Inflammatory macrophage treated with lipopolysaccharide for 1 hour (primary cell): ENCODE measurements at regions not wholly inside any gene's neighbourhood (a gene's known extent, or its start where the extent isn't known, plus 50 kb on each side); places are given as distances from the start of the nearest gene placed in this dataset.
"Not testable (repeated sequence)": the region's sequence is repeated elsewhere in the genome, so short reads cannot be mapped to it uniquely, and the experiment has no call there.

ENCODE experiments used
- DNase-seq, 2 donors: peaks; one replicate each; pipeline ENCODE4 v3.0.0-alpha.2; 2020 to 2022

GRCh38 chr6:18527836-18528743, 140.9 kb downstream of the RNF144B start:
- peak in 1 of 2 donors; percentile 34 for DNase-seq

GRCh38 chr6:18530201-18530600, 143.1 kb downstream of the RNF144B start:
- no peak for DNase-seq

GRCh38 chr6:18532139-18532538, 145.0 kb downstream of the RNF144B start:
- DNase-seq, result no peak

GRCh38 chr6:18533793-18534192, 146.6 kb downstream of the RNF144B start:
- no peak for DNase-seq

- no peak for DNase-seq
Observed at GRCh38 chr6:18536591-18537055, 149.5 kb downstream of the RNF144B start.

GRCh38 chr6:18538315-18538714, 151.2 kb downstream of the RNF144B start:
- DNase-seq, result no peak

- DNase-seq, result no peak
Observed at GRCh38 chr6:18543051-18543450, 155.9 kb downstream of the RNF144B start.

GRCh38 chr6:18545142-18545541, 158.0 kb downstream of the RNF144B start:
- not testable (repeated sequence) for DNase-seq

GRCh38 chr6:18545726-18546125, 158.6 kb downstream of the RNF144B start:
- DNase-seq, result no peak

- DNase-seq, result no peak
Observed at GRCh38 chr6:18550119-18550518, 163.0 kb downstream of the RNF144B start.

- DNase-seq, result no peak
Observed at GRCh38 chr6:18551228-18551627, 164.1 kb downstream of the RNF144B start.

- DNase-seq, result no peak
Observed at GRCh38 chr6:18555750-18556149, 168.6 kb downstream of the RNF144B start.

- peak; percentile 3 to 18 for DNase-seq
Observed at GRCh38 chr6:18561037-18561750, 174.0 kb downstream of the RNF144B start.

GRCh38 chr6:18562726-18563125, 175.6 kb downstream of the RNF144B start:
- no peak for DNase-seq

GRCh38 chr6:18564775-18565174, 177.6 kb downstream of the RNF144B start:
- DNase-seq, result no peak

- no peak for DNase-seq
Observed at GRCh38 chr6:18565231-18565630, 178.1 kb downstream of the RNF144B start.

GRCh38 chr6:18567380-18567779, 180.2 kb downstream of the RNF144B start:
- DNase-seq, result no peak

GRCh38 chr6:18577491-18577890, 190.3 kb downstream of the RNF144B start:
- DNase-seq, result no peak

- no peak for DNase-seq
Observed at GRCh38 chr6:18579166-18579565, 192.0 kb downstream of the RNF144B start.

- DNase-seq, result no peak
Observed at GRCh38 chr6:18579869-18580268, 192.7 kb downstream of the RNF144B start.

- no peak for DNase-seq
Observed at GRCh38 chr6:18584372-18584771, 197.2 kb downstream of the RNF144B start.

GRCh38 chr6:18585032-18585573, 198.0 kb downstream of the RNF144B start:
- DNase-seq, result peak; percentile 14 to 60

- DNase-seq, result no peak
Observed at GRCh38 chr6:18586133-18586532, 199.0 kb downstream of the RNF144B start.
